ENCODE measurements at regions not wholly inside any gene's neighbourhood (a gene's known extent, or its start where the extent isn't known, plus 50 kb on each side); places are given as distances from the start of the nearest gene placed in this dataset.

DNA sequence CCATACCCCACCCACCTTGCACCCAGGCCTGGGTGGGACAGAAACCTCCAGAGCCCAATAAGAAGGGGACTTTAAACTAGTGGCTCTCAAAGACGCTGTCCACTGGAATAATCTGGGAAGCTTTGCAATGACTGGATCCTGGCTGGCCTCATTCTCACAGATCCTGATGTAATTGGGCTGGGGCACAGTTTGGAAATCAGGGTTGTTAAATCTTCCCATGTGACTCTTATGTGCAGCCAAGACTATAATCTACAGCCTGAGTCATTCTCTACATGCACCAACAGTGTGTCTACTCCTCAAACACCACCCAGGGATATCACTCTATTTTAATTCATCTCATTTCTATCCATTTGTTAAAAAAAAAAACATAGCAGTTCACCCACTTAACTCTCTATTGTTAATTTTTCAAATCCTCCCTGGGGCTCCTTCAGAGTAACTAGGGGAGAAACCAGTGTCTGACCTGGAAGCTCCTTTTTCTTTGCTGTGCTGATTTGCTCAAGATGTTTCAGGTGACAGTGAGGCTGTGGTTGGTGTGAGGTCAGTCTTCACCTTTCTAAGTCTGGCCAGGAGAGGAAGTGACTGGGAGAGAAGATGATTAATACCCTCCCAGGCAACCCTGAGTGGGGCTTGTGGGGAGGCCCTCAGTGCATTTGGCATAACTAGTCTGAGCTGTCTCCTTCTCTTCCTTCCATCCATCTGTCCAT lies 211.6 kb upstream of the SFSWAP start:
- no peak for TF ChIP-seq POLR2AphosphoS5 (IDR thresholded peaks at IDR 0.05; ENCODE audit: low read depth, low read length)
- TF ChIP-seq, protein P1, sequence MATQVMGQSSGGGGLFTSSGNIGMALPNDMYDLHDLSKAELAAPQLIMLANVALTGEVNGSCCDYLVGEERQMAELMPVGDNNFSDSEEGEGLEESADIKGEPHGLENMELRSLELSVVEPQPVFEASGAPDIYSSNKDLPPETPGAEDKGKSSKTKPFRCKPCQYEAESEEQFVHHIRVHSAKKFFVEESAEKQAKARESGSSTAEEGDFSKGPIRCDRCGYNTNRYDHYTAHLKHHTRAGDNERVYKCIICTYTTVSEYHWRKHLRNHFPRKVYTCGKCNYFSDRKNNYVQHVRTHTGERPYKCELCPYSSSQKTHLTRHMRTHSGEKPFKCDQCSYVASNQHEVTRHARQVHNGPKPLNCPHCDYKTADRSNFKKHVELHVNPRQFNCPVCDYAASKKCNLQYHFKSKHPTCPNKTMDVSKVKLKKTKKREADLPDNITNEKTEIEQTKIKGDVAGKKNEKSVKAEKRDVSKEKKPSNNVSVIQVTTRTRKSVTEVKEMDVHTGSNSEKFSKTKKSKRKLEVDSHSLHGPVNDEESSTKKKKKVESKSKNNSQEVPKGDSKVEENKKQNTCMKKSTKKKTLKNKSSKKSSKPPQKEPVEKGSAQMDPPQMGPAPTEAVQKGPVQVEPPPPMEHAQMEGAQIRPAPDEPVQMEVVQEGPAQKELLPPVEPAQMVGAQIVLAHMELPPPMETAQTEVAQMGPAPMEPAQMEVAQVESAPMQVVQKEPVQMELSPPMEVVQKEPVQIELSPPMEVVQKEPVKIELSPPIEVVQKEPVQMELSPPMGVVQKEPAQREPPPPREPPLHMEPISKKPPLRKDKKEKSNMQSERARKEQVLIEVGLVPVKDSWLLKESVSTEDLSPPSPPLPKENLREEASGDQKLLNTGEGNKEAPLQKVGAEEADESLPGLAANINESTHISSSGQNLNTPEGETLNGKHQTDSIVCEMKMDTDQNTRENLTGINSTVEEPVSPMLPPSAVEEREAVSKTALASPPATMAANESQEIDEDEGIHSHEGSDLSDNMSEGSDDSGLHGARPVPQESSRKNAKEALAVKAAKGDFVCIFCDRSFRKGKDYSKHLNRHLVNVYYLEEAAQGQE (IDR thresholded peaks at IDR 0.05; ENCODE audit: insufficient read depth in 1 of 2, low read depth in 2 of 2, low read length in 2 of 2), result no peak

All from PFSK-1 (cell line).